ENCODE measurements at regions not wholly inside any gene's neighbourhood (a gene's known extent, or its start where the extent isn't known, plus 50 kb on each side); places are given as distances from the start of the nearest gene placed in this dataset.
"Not testable (repeated sequence)": the region's sequence is repeated elsewhere in the genome, so short reads cannot be mapped to it uniquely, and the experiment has no call there.

DNA sequence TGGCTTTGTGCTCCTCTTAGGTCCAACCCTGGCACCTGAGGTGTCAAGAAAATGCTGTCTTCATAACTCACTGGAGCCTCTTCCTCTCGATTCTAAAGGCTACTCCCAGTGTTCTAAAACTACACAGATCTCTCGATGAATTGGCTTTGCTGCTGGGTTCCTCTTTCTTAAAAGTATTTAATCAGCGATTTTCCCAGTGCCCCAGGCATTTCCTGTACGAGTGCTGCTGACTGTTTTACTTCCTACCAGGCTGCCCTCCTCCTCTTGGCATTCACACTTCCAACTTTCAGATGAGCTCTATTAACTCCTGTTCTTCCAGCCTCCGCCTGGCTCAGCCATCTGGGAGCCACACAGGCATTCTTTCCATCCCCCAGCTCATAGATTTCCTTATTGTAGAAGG is 95.6 kb upstream of the IKBKE start:
- H3K4me2 ChIP-seq (ENCODE audit: low read depth, low read length, poor library complexity, severe bottlenecking); H2AFZ ChIP-seq (ENCODE audit: low read depth, low read length, severe bottlenecking); H3K36me3 ChIP-seq (ENCODE audit: low read length); H3K9me2 ChIP-seq (replicated peaks; ENCODE audit: insufficient read depth, low read length); H3K79me2 ChIP-seq (ENCODE audit: insufficient read depth, low read length); H3K27me3 ChIP-seq (ENCODE audit: low read length); H4K20me1 ChIP-seq (ENCODE audit: low read depth, low read length); H3K27ac ChIP-seq (ENCODE audit: low read depth, low read length); H3F3A ChIP-seq (ENCODE audit: insufficient read depth); H3K9me3 ChIP-seq (ENCODE audit: insufficient read depth, low read length); H3K9ac ChIP-seq (ENCODE audit: low read length); H3K4me3 ChIP-seq (ENCODE audit: insufficient read depth, low read length, poor library complexity, severe bottlenecking): not testable (repeated sequence)

DNA sequence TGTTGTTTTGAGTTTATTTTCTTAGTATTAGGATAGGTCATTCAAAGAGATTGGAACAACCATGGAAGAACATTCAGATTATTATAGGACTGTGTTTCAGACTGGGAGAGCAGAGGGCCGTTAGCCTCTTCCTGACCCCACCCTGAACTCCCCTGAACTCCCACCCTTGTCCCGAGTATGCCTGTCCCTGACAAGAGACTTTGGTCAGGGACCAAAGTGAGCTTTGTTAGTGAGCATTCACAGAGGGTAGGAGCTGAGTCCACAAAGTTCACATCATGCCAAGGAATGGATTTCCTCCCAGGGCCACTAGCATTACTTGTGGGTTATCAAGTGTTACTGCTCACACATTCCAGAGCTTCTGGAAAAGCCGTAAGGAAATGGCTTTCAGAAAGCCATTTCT is 94.7 kb upstream of the IKBKE start:
- H4K20me1 ChIP-seq (ENCODE audit: low read depth, low read length); H3K4me2 ChIP-seq (ENCODE audit: low read depth, low read length, poor library complexity, severe bottlenecking); H3F3A ChIP-seq (ENCODE audit: insufficient read depth); H3K36me3 ChIP-seq (ENCODE audit: low read length); H3K9ac ChIP-seq (ENCODE audit: low read length); H3K4me3 ChIP-seq (ENCODE audit: insufficient read depth, low read length, poor library complexity, severe bottlenecking); H2AFZ ChIP-seq (ENCODE audit: low read depth, low read length, severe bottlenecking); H3K79me2 ChIP-seq (ENCODE audit: insufficient read depth, low read length); H3K9me3 ChIP-seq (ENCODE audit: insufficient read depth, low read length); H3K27ac ChIP-seq (ENCODE audit: low read depth, low read length); H3K27me3 ChIP-seq (ENCODE audit: low read length); H3K9me2 ChIP-seq (replicated peaks; ENCODE audit: insufficient read depth, low read length): not testable (repeated sequence)

DNA sequence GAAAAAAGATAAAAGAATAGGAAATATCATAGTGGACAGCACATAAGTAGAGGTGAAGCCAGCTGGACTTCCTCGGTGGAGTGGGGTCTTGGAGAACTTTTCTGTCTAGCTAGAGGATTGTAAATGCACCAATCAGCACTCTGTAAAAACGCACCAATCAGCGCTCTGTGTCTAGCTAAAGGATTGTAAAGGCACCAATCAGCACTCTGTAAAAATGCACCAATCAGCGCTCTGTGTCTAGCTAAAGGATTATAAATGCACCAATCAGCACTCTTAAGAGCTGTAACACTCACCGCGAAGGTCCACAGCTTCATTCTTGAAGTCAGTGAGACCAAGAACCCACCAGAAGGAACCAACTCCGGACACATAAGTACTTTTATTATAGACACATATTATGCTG is 91.8 kb upstream of the IKBKE start:
- H3K9me3 ChIP-seq (ENCODE audit: insufficient read depth, low read length); H3K9me2 ChIP-seq (replicated peaks; ENCODE audit: insufficient read depth, low read length); H3K4me2 ChIP-seq (ENCODE audit: low read depth, low read length, poor library complexity, severe bottlenecking); H2AFZ ChIP-seq (ENCODE audit: low read depth, low read length, severe bottlenecking); H3K27ac ChIP-seq (ENCODE audit: low read depth, low read length); H3K27me3 ChIP-seq (ENCODE audit: low read length); H3K79me2 ChIP-seq (ENCODE audit: insufficient read depth, low read length); H3K36me3 ChIP-seq (ENCODE audit: low read length); H3F3A ChIP-seq (ENCODE audit: insufficient read depth); H3K9ac ChIP-seq (ENCODE audit: low read length); H3K4me3 ChIP-seq (ENCODE audit: insufficient read depth, low read length, poor library complexity, severe bottlenecking); H4K20me1 ChIP-seq (ENCODE audit: low read depth, low read length): not testable (repeated sequence)

DNA sequence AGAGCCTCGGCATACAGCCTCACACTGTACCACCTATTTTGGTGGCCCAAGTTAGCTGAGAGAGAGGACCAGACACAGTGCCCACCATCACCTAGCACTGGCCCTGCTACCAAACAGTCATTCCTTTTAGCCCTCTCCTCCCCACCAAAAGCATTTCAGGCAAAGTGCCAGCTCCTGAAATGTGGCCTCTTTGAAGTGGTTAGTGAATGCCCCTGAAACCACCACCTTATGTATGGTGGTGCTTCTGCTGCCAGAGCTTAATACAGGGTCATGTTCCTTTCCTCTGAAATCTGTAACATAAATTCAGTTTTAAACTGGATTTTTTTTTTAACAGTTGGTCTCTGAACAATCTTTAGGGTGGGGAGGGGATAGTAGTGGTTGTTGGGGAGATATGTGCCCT is 91.0 kb upstream of the IKBKE start:
- not testable (repeated sequence) for H3K27me3 ChIP-seq (ENCODE audit: low read length); H3K36me3 ChIP-seq (ENCODE audit: low read length); H3K9me3 ChIP-seq (ENCODE audit: insufficient read depth, low read length); H4K20me1 ChIP-seq (ENCODE audit: low read depth, low read length); H3K27ac ChIP-seq (ENCODE audit: low read depth, low read length); H3K9ac ChIP-seq (ENCODE audit: low read length); H2AFZ ChIP-seq (ENCODE audit: low read depth, low read length, severe bottlenecking); H3K9me2 ChIP-seq (replicated peaks; ENCODE audit: insufficient read depth, low read length); H3K4me2 ChIP-seq (ENCODE audit: low read depth, low read length, poor library complexity, severe bottlenecking); H3K79me2 ChIP-seq (ENCODE audit: insufficient read depth, low read length); H3F3A ChIP-seq (ENCODE audit: insufficient read depth); H3K4me3 ChIP-seq (ENCODE audit: insufficient read depth, low read length, poor library complexity, severe bottlenecking)

DNA sequence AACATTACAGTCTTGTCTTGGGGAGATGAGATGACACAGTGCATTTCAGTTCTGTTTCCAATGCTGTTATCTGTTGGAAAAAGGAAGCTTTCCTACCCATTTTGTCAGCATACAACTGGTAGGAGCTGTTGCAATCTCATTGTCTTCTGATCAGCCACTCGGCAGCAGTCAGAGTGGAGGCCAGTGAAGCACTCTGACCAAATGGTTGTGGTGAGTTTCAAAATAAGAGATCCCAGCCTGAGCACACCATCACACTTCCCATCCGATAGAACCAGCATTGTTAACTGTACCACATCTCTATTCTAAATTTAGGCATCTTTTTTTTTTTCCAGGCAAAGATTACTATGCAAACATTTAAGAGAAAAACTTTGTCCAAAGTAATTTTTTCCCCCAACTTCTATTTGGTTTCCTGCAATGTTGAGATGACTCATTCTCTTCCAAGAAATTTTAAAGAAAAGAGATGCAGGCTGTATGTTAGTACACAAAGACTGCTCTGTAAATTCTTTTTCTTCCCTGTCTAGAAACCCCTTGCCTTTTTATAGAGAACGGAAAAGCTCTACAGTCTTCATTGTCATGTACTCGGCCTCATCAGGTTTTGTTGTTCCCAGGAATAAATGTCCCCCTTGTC is 90.0 kb upstream of the IKBKE start:
- H3K9ac ChIP-seq (ENCODE audit: low read length); H3K27ac ChIP-seq (ENCODE audit: low read depth, low read length): not testable (repeated sequence)

DNA sequence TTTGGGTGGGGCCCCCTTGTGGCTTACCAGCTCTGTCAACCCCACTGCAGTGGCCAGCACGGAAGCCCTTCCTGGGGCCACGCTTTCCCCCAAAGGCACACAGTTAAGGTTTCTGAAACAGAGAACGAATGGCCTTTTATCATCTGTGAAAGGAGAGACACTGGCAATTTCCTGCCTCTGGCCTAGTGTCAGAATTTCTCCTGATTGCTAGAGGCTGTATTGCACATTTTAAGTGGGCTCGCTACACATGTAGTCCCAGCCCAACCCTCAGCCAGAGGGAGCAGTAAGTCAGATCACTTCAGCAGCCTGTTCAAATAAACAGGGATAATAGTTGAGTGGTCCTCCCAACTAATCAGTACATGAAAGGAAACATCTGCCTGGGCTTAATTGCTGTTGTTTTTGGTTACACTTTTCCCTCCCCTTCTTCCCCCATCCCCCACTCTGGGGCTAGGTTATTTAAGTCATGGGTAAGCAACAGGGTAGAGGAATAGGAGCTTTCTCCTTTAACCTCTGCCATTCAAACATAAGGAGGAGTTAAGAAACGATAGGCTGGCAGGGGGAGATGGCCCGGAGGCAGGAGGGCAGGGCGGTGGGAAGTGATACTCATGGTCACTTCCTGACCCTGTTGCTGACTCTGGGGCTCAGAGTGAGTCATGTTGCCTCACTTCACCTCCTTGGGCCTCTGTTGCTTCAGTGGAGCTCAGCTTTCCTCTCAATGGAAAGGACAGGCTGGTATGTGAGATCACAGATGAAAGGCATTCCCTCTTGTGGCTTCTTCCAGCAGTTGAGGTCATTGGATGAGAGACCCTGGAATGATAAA is 89.3 kb upstream of the IKBKE start:
- not testable (repeated sequence) for H3K9me2 ChIP-seq (replicated peaks; ENCODE audit: insufficient read depth, low read length); H3F3A ChIP-seq (ENCODE audit: insufficient read depth); H3K27ac ChIP-seq (ENCODE audit: low read depth, low read length); H2AFZ ChIP-seq (ENCODE audit: low read depth, low read length, severe bottlenecking); H3K4me2 ChIP-seq (ENCODE audit: low read depth, low read length, poor library complexity, severe bottlenecking); H3K4me3 ChIP-seq (ENCODE audit: insufficient read depth, low read length, poor library complexity, severe bottlenecking); H3K9me3 ChIP-seq (ENCODE audit: insufficient read depth, low read length); H4K20me1 ChIP-seq (ENCODE audit: low read depth, low read length); H3K79me2 ChIP-seq (ENCODE audit: insufficient read depth, low read length); H3K9ac ChIP-seq (ENCODE audit: low read length); H3K36me3 ChIP-seq (ENCODE audit: low read length); H3K27me3 ChIP-seq (ENCODE audit: low read length)

More for the DNA sequence above, 90.0 kb upstream of the IKBKE start:
- not testable (repeated sequence) for H4K20me1 ChIP-seq (ENCODE audit: low read depth, low read length); H3K36me3 ChIP-seq (ENCODE audit: low read length); H3K4me2 ChIP-seq (ENCODE audit: low read depth, low read length, poor library complexity, severe bottlenecking); H3K79me2 ChIP-seq (ENCODE audit: insufficient read depth, low read length); H2AFZ ChIP-seq (ENCODE audit: low read depth, low read length, severe bottlenecking); H3F3A ChIP-seq (ENCODE audit: insufficient read depth); H3K9me3 ChIP-seq (ENCODE audit: insufficient read depth, low read length); H3K4me3 ChIP-seq (ENCODE audit: insufficient read depth, low read length, poor library complexity, severe bottlenecking); H3K27me3 ChIP-seq (ENCODE audit: low read length); H3K9me2 ChIP-seq (replicated peaks; ENCODE audit: insufficient read depth, low read length)

DNA sequence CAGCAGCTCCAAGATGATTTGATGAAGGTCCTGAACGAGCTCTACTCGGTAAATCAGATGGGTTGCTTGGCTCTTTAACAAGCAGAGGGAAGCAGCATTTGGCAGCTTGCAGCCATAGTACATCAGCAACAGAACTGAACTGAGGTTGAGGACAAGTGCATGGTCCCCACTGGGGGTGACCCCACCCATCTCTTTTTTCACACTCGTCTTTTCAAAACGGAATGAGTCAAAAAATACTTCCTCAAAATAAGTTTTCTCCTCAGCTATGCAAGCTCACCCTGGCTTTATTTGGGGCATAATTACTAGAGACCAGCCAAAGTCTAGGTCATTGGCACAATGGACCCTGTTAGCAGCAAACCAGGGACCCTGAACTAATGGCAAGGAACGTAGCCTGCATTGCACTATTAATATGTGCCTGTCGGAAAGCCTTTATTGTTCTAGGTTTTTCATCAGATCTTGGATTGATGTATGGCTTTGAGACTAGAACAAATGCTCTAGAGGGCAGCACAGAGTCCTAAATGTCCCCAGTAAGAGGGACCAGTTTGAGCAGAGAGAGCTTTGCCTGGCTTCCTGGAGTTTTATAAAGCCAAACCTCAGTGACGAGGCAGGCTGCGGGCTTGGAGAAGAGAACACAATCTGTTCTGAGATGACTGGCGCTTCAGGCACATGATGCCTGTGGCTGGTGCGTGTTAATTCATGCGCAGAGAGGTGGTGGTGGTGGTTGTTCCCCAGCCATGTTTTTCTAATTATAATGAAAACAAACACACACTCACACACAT is 86.1 kb upstream of the IKBKE start:
- H3K36me3 ChIP-seq (ENCODE audit: low read length); H2AFZ ChIP-seq (ENCODE audit: low read depth, low read length, severe bottlenecking); H3K4me2 ChIP-seq (ENCODE audit: low read depth, low read length, poor library complexity, severe bottlenecking); H4K20me1 ChIP-seq (ENCODE audit: low read depth, low read length); H3K79me2 ChIP-seq (ENCODE audit: insufficient read depth, low read length); H3F3A ChIP-seq (ENCODE audit: insufficient read depth); H3K9ac ChIP-seq (ENCODE audit: low read length); H3K27me3 ChIP-seq (ENCODE audit: low read length); H3K9me2 ChIP-seq (replicated peaks; ENCODE audit: insufficient read depth, low read length); H3K27ac ChIP-seq (ENCODE audit: low read depth, low read length); H3K9me3 ChIP-seq (ENCODE audit: insufficient read depth, low read length); H3K4me3 ChIP-seq (ENCODE audit: insufficient read depth, low read length, poor library complexity, severe bottlenecking): not testable (repeated sequence)

DNA sequence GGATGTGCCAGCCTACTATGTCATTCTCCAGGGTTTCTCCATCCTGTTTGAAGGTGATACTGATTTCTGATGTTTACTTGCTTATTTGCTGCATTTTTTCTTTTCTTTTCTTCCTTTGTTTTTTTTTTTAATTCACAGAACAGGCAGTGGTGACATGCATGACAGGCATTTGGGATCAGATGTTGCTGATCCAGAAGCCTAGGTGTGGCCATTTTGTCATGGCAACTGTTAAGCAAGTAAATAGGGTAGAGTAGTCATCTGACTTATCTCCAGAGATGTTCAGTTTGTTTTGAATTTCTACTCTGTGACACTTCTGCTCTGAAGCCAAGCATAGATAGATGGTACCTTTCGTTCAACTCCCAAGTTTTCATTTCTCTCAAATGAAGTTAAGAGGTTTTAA is 85.4 kb upstream of the IKBKE start:
- H3K9ac ChIP-seq (ENCODE audit: low read length); H3K36me3 ChIP-seq (ENCODE audit: low read length); H3K4me3 ChIP-seq (ENCODE audit: insufficient read depth, low read length, poor library complexity, severe bottlenecking); H3K9me2 ChIP-seq (replicated peaks; ENCODE audit: insufficient read depth, low read length); H3F3A ChIP-seq (ENCODE audit: insufficient read depth); H2AFZ ChIP-seq (ENCODE audit: low read depth, low read length, severe bottlenecking); H3K9me3 ChIP-seq (ENCODE audit: insufficient read depth, low read length); H3K4me2 ChIP-seq (ENCODE audit: low read depth, low read length, poor library complexity, severe bottlenecking); H4K20me1 ChIP-seq (ENCODE audit: low read depth, low read length); H3K27ac ChIP-seq (ENCODE audit: low read depth, low read length); H3K79me2 ChIP-seq (ENCODE audit: insufficient read depth, low read length); H3K27me3 ChIP-seq (ENCODE audit: low read length): not testable (repeated sequence)

All from SU-DHL-6 (cell line).